Suprapubic skin (tissue), 4 donors: ENCODE measurements at regions not wholly inside any gene's neighbourhood (a gene's known extent, or its start where the extent isn't known, plus 50 kb on each side); places are given as distances from the start of the nearest gene placed in this dataset.
"Not testable (repeated sequence)": the region's sequence is repeated elsewhere in the genome, so short reads cannot be mapped to it uniquely, and the experiment has no call there.

Experiments
- CTCF ChIP-seq, 2 donors: fragments of 200-600 bp in 1 of 2; fragments of 450-650 bp in 1 of 2; sonication (generic) in 1 of 2; IDR thresholded peaks; one replicate each; pipeline ENCODE4 v1.5.1; 2016 to 2019; ENCODE audit warnings: antibody characterized with exemption in 2 of 2, mild to moderate bottlenecking in 1 of 2, moderate library complexity in 1 of 2
- POLR2A ChIP-seq, 2 donors: fragments of 450-650 bp; IDR thresholded peaks; one replicate each; pipeline ENCODE4 v1.6.1; 2017; ENCODE audit warnings: antibody characterized with exemption in 2 of 2, mild to moderate bottlenecking in 2 of 2, moderate library complexity in 2 of 2
- POLR2AphosphoS5 ChIP-seq, 3 donors: sonication (generic); formaldehyde crosslinking; IDR thresholded peaks; one replicate each; pipeline ENCODE4 v1.6.1; 2017; ENCODE audit warnings: antibody characterized with exemption in 3 of 3

GRCh38 chr11:3544990-3545389, 96.8 kb downstream of the ART5 start:
- TF ChIP-seq CTCF, POLR2A, POLR2AphosphoS5 (IDR thresholded peaks at IDR 0.05): not testable (repeated sequence)
